HT1080 (cell line): ENCODE measurements at regions not wholly inside any gene's neighbourhood (a gene's known extent, or its start where the extent isn't known, plus 50 kb on each side); places are given as distances from the start of the nearest gene placed in this dataset.

Experiments used
- DNase-seq: peaks from one replicate; pipeline ENCODE4 v3.0.0-alpha.2; 2015; ENCODE audit warnings: low read depth

DNA sequence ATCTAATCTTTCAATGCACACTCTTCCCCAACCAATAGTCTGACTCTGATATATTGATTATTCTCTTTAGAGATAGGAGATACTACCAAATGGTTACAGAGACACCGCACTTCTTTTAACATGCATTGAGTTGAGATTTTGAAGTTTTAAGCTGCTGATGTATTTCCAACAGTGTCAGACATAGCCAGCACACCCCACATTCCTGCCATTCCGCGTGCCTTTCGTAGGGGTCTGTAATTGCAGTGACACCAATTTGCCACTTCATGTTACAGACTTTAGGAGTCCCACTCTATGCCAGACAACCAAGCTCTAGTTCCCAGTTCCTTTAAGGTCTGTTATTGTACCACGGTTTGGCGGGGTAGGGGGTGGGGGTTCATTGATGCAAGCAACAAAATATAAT, 618.2 kb upstream of the FRG1 start:
- no peak for DNase-seq

DNA sequence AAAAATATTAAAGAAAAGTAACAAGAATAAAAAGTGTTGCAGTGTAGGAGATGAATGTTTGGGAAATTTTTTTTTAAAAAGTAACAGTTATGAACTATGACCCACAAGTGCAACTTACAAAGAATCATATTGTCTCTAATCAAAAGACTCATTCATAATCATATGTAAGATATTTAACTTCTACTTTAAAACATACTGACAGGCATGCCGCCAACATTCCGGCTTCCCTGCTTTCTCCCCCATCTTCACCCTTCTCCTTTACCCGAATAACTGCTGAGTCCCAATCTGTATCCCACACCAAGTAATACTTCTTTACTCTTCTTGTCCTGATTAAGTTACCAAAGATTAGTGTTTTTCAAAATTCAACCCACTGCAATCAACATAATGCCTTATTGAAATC, 598.8 kb upstream of the FRG1 start:
- DNase-seq: no peak

DNA sequence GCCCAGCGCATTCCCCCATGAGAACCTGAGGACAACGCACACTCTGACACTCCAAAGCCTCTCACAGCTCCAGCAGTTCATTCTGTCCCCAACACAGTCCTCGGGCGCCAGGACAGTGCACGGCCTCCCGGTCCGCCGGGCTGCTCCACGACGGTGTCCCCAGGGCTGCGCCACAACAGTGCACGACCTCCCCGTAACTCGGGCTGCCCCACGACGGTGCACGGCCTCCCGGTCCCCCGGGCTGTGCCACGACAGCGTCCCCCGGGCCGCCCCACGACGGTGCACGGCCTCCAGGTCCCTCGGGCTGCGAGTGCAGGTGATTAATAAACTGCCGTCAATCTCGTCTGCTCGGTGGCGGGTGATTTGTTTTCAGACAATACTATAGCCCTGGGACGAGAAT, 585.1 kb upstream of the FRG1 start:
- DNase-seq: no peak

DNA sequence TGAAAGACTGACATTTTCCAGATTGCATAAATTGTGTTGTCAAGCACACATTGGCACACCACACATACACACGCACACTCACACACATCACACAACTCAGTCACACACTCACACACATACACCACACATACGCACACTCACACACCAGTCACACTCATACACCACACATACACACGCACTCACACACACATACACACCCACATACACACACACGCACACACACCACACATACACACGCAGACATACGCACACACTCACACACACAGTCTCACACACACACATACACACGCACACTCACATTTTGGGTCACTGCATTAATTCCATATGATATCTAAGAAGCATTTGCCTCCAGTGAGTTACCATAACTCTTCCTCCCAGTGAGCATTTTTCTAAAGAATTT, 578.3 kb upstream of the FRG1 start:
- no peak for DNase-seq

- DNase-seq: no peak
These were observed 576.6 kb upstream of the FRG1 start for GRCh38 chr4:189364032-189364449.

- DNase-seq: no peak
These were observed 575.2 kb upstream of the FRG1 start for GRCh38 chr4:189365451-189365850.

DNA sequence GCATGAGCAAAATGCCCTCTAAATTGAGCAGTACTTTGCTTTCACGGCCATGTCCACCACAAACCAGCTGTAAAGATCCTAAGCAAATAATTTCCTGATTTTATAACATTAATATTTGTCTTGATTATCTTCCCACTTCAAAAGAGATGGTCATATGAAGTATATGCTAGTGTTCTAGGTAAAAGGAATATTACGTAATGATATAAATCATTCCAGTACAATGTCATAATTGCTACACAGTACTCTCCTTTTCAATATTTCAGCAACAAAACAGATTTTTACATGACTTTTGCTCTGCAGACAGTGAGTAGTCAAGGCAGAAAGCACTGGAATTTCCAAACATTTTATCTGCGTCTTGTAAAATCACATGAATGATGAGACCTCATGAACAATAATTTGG, 572.8 kb upstream of the FRG1 start:
- DNase-seq: no peak

DNA sequence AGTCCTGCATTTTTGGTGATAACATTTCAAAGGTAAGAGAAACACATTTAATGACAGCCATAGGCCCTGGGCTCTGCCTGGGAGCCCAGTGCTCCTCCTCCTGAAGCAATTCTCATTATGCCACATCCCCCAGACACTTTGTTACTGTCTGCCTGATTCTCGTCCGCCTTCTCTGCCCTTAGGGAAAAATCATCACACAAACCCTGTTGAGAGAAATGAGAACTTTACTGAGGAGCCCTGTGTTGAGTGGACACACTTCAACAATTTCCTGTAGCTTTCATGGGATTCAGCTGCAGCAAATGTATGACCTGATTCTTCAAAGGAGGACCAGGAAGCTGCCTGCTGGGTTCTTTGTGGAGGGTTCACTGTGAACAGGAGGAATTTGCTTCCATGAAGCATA, 566.5 kb upstream of the FRG1 start:
- no peak for DNase-seq

DNA sequence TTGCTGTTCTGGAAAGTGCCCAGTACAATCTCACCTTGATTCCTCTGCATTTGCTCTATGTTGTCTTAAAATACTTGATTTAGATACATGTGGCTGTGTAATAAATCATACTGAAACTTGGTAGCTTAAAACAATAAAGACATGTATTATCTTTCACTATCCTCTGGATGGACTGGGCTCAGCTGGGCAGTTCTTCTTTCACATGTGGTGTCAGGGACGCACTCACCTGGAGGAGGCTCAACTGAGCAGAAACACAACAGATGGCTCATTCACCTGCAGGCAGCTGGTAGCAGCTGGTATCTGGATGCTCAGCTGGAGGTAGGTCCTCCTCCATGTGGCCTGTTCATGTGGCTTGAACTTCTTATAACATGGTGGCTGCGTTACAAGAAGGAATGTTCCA, 563.8 kb upstream of the FRG1 start:
- DNase-seq: no peak

DNA sequence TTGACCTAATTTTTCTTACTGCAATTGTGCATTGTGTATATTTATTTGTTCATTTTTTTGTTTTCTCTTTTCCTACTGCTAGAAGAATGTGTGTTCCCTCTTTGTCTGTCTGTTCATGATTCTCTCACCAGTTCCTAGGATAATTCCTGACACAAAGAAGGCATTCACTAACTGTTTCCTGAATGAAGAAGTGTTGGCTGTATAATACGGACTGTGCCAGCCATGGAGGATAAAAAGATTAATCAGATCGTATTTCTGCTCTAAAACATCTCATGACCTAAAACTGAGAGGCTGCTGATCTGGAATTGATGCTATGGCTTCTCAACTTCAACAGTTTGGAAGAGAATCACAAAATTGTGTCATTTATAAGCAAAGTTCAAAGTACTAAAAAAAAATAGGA, 563.1 kb upstream of the FRG1 start:
- DNase-seq: no peak

GRCh38 chr4:189385098-189385497, 555.6 kb upstream of the FRG1 start:
- DNase-seq: no peak

DNA sequence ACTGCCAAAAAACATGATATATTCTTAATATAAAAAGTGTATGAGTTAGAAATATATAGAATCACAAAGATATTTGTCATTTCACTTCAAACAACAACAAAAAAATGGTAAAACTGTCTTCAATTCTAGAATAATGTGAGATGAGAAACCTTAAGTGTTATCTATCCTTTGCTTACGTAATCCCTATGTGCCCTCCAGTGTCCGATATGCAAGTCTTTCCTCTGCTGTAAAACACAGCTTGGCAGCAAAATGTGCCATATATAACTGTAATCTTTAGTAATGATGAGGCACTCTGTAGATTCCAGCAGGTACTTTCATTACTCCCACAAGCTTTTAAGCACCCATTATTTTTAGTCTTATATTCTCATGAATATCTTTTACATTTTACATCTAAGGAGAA, 555.1 kb upstream of the FRG1 start:
- no peak for DNase-seq

- DNase-seq: no peak
These were observed 544.2 kb upstream of the FRG1 start for GRCh38 chr4:189396435-189396834.

- no peak for DNase-seq
These were observed 536.4 kb upstream of the FRG1 start for GRCh38 chr4:189404271-189404670.

DNA sequence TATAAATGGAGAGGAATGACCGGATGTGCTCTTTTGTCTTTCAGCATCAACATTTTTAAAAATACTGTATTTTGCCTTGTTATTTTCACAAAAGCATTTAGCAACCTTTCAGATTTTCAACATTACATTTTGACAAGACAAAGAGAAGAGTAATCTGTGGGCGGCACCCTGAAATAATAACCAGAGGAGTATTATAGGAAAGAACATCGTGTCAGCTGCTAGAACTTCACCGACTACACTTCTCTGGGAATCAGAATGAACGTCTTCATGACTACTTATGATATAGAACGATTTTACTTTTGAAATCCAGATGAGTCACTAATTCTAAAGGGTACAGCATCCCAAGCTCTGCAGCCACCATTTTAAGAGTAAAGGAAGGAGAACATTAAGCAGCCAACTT, 531.5 kb upstream of the FRG1 start:
- DNase-seq: no peak

DNA sequence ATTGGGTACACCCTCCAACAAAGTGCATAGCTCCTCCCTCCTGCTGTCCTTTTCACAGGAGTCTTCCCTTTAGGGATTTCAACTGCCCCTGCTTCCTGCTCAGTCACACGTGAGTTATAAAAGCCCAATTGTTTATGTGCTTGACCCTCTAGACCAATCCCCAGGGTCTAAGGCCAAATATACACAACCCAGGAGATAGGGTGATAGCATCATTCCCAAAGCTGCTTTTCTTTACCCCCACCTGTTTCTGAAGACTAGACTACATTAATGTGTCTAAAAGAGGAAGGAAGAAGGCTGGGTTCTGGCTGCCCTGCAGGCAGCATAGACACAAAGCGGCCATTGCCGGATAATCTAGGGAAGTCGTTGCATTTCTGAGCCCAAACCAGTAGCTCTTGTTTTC, 526.7 kb upstream of the FRG1 start:
- no peak for DNase-seq

GRCh38 chr4:189420572-189420971, 520.1 kb upstream of the FRG1 start:
- DNase-seq: no peak

DNA sequence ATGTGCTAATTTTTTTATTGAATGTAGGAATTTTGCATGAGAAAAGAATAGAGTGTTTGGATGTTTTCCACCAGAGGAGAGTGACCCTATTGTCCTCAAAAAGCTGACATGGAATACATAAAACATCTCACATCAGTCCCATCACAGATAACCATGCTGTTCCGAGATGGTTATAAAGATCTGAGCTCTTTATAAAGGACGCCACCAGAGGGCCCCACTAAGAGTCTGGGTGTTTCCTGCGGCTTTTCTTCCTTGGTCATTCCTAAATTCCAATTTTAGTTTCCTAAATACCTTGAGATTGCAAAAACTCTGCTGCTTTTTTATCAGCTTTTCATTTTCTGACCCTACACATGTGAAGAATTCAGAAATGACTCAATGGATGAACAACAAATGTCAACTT, 504.5 kb upstream of the FRG1 start:
- no peak for DNase-seq

DNA sequence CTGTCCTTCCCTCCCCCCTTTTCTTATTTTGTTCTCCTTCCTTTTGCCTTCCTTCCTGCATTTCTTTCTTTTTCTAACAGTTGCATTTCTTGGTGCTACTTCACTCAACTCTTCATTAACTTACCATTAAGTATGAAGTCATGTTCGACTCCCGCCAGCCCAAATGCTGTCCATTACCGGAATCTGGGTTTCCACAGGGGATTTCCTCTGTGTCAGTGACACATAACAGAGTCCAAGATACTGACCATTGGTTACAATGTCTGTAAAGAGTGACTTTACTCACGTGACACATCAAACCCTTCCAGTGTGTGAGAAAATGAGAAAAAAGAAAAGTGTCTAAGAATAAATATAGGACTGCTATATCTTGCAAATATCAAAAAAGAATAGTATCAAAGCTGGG, 500.0 kb upstream of the FRG1 start:
- DNase-seq: no peak

DNA sequence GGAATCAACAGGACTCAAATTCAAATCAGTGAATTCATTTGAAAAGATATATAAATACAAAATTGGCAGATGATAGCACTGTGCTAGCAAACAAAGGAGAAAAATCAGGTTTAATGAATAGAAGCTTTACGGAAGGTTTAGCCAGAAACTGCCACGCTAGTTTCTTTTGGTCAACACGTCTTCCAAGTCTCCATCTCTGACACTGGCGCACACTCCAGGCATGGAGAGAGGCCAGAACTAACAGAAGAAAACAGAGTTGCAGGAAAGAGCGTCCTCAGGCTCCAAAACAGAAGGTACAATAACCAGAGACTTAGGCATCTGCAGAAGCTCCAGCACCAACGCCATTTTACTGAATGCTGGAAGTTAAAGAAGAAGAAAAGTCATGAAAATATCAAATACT, 497.3 kb upstream of the FRG1 start:
- no peak for DNase-seq

DNA sequence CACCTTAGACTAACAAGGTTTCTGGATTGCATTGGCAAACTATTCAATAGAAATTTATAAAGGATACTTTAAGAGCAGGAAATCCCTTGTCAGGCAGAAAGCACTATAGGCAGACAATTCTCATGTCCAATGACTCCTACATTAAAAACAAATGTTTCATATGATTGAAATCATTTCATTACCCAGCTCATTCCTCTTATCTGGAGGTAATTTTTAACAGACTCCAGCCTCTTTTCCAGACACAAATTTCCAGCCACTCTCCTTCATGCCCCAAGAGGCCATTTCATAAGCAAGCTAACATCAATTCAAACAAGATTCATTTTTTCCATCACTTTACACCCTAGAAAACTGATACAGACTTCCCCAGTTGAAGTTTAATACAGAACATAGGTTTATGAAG, 495.1 kb upstream of the FRG1 start:
- no peak for DNase-seq

GRCh38 chr4:189463734-189464133, 476.9 kb upstream of the FRG1 start:
- DNase-seq: no peak

- no peak for DNase-seq
These were observed 446.3 kb upstream of the FRG1 start for GRCh38 chr4:189494407-189494806.

DNA sequence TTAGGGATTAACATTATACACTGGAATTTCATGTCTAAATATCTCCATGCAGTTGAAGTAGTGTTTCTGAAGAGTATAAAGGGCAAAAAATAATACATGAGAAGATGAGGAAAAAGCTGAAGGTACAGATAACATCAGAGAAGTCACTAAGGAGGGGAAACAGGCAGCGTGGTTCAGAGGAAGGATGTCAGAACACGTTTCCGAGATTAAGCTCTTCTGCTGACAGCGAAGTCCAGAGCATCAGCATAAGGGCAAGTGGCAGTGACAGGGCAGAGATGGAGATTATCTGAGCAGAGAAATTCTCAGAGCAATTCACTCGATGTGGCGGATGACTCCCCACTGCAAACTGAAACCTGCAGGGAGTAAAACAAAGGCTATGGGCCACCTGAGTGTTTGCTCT, 443.2 kb upstream of the FRG1 start:
- DNase-seq: no peak

DNA sequence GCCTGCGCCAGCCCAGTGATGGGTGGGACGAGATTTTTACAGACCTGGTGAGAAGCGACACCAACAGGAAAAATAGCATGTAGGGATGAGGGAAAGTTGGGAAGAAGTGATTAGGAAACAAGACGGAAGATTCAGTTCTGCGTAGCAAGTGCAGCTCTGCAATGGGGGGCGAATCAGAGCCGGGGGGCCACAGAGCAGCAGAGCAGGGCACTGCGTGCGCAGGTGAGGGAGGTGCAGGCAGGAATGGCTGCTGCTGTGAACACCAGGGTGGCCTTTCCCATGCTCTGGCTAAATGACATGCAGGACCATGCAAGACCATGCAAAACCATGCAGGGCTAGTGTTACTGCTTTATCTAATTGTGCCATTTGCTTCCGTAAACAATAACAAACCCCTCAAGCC, 442.7 kb upstream of the FRG1 start:
- no peak for DNase-seq
